Skeletal muscle tissue (tissue), 3 donors: ENCODE measurements at regions not wholly inside any gene's neighbourhood (a gene's known extent, or its start where the extent isn't known, plus 50 kb on each side); places are given as distances from the start of the nearest gene placed in this dataset.

ENCODE experiments used
- H3K27ac ChIP-seq: one replicate; pipeline ENCODE4 v1.7.0; 2013; ENCODE audit warnings: mild to moderate bottlenecking, low read depth, low read length, inconsistent platforms
- H3K27me3 ChIP-seq, 3 donors: one replicate each; pipeline ENCODE4 v1.7.0; 2013; ENCODE audit warnings: low read length in 3 of 3; ENCODE audit not compliant: control insufficient read depth in 3 of 3, insufficient read depth in 3 of 3
- H3K36me3 ChIP-seq, 3 donors: one replicate each; pipeline ENCODE4 v1.7.0; 2013; ENCODE audit warnings: low read length in 3 of 3; ENCODE audit not compliant: control insufficient read depth in 3 of 3, insufficient read depth in 3 of 3
- H3K4me1 ChIP-seq, 3 donors: one replicate each; pipeline ENCODE4 v1.7.0; 2013; ENCODE audit warnings: low read length in 3 of 3, mild to moderate bottlenecking in 3 of 3; ENCODE audit not compliant: control insufficient read depth in 3 of 3, insufficient read depth in 3 of 3
- H3K4me3 ChIP-seq, 3 donors: one replicate each; pipeline ENCODE4 v1.7.0; 2013; ENCODE audit warnings: low read length in 3 of 3
- H3K9ac ChIP-seq, 3 donors: one replicate each; pipeline ENCODE4 v1.7.0; 2013; ENCODE audit warnings: low read length in 3 of 3, mild to moderate bottlenecking in 3 of 3, moderate library complexity in 2 of 3, low read depth in 1 of 3
- H3K9me3 ChIP-seq, 3 donors: one replicate each; pipeline ENCODE4 v1.7.0; 2013; ENCODE audit warnings: low read length in 3 of 3; ENCODE audit not compliant: control insufficient read depth in 3 of 3
- donor health status: Osteomylitis.

- H3K9me3 ChIP-seq, result peaks cover 0 to 2% (median 0%) of the 10 kb centered on the region in 3 donors
- H3K4me1 ChIP-seq, result peaks cover 0 to 3% (median 0%) of the 10 kb centered on the region in 3 donors
- H3K9ac ChIP-seq, result no peak overlapping the region
- H3K4me3 ChIP-seq, result no peak overlapping the region
- H3K27me3 ChIP-seq, result no peaks in the 10 kb centered on the region
- no peaks in the 10 kb centered on the region for H3K36me3 ChIP-seq
- H3K27ac ChIP-seq, result no peak overlapping the region
Observed at GRCh38 chr4:38585871-38586270, 78.1 kb upstream of the KLF3 start.

GRCh38 chr4:38587106-38587505 is 76.9 kb upstream of the KLF3 start:
- Histone ChIP-seq H3K27ac (no peak overlapping the region), H3K9ac (no peak overlapping the region), H3K9me3 (peaks cover 0 to 2% (median 0%) of the 10 kb centered on the region in 3 donors), H3K36me3 (no peaks in the 10 kb centered on the region), H3K27me3 (no peaks in the 10 kb centered on the region), H3K4me1 (peaks cover 0 to 3% (median 0%) of the 10 kb centered on the region in 3 donors), H3K4me3 (no peak overlapping the region)

- Histone ChIP-seq H3K27me3 (no peaks in the 10 kb centered on the region), H3K9me3 (peaks cover 0 to 2% (median 0%) of the 10 kb centered on the region in 3 donors), H3K4me3 (no peak overlapping the region), H3K9ac (no peak overlapping the region), H3K27ac (no peak overlapping the region), H3K36me3 (no peaks in the 10 kb centered on the region), H3K4me1 (no peaks in the 10 kb centered on the region)
Observed at GRCh38 chr4:38590046-38590445, 74.0 kb upstream of the KLF3 start.

GRCh38 chr4:38591617-38592337 is 72.2 kb upstream of the KLF3 start:
- Histone ChIP-seq H3K9ac (no peak overlapping the region), H3K36me3 (no peaks in the 10 kb centered on the region), H3K9me3 (peaks cover 0 to 2% (median 0%) of the 10 kb centered on the region in 3 donors), H3K4me3 (no peak overlapping the region), H3K27me3 (no peaks in the 10 kb centered on the region), H3K27ac (no peak overlapping the region), H3K4me1 (no peaks in the 10 kb centered on the region)

GRCh38 chr4:38598489-38598888 is 65.5 kb upstream of the KLF3 start:
- Histone ChIP-seq H3K4me1 (peaks cover 0 to 11% (median 4%) of the 10 kb centered on the region in 3 donors), H3K9ac (no peak overlapping the region), H3K27me3 (no peaks in the 10 kb centered on the region), H3K4me3 (no peak overlapping the region), H3K27ac (no peak overlapping the region), H3K36me3 (no peaks in the 10 kb centered on the region), H3K9me3 (no peaks in the 10 kb centered on the region)

GRCh38 chr4:38600575-38600974 is 63.4 kb upstream of the KLF3 start:
- Histone ChIP-seq H3K27ac (no peak overlapping the region), H3K9ac (no peak overlapping the region), H3K4me1 (peaks cover 0 to 11% (median 4%) of the 10 kb centered on the region in 3 donors)

GRCh38 chr4:38601244-38601915 is 62.6 kb upstream of the KLF3 start:
- H3K27me3 ChIP-seq, result no peaks in the 10 kb centered on the region

More at GRCh38 chr4:38600575-38600974, 63.4 kb upstream of the KLF3 start:
- Histone ChIP-seq H3K36me3 (no peaks in the 10 kb centered on the region), H3K4me3 (no peak overlapping the region), H3K27me3 (no peaks in the 10 kb centered on the region), H3K9me3 (no peaks in the 10 kb centered on the region)

GRCh38 chr4:38601916-38602291 is 62.1 kb upstream of the KLF3 start:
- no peak overlapping the region for H3K4me3 ChIP-seq
- no peaks in the 10 kb centered on the region for H3K9me3 ChIP-seq
- H3K27ac ChIP-seq, result no peak overlapping the region
- no peaks in the 10 kb centered on the region for H3K36me3 ChIP-seq
- no peak overlapping the region for H3K9ac ChIP-seq
- H3K27me3 ChIP-seq, result no peaks in the 10 kb centered on the region
- peaks cover 8 to 23% (median 14%) of the 10 kb centered on the region in 3 donors for H3K4me1 ChIP-seq

More at GRCh38 chr4:38601244-38601915, 62.6 kb upstream of the KLF3 start:
- H3K4me1 ChIP-seq, result peaks cover 8 to 19% (median 12%) of the 10 kb centered on the region in 3 donors
- H3K27ac ChIP-seq, result no peak overlapping the region
- H3K9me3 ChIP-seq, result no peaks in the 10 kb centered on the region
- H3K9ac ChIP-seq, result no peak overlapping the region
- no peaks in the 10 kb centered on the region for H3K36me3 ChIP-seq
- no peak overlapping the region for H3K4me3 ChIP-seq

- no peak overlapping the region for H3K9ac ChIP-seq
- H3K36me3 ChIP-seq, result no peaks in the 10 kb centered on the region
- H3K27ac ChIP-seq, result no peak overlapping the region
- H3K4me3 ChIP-seq, result no peak overlapping the region
- no peaks in the 10 kb centered on the region for H3K27me3 ChIP-seq
- peaks cover 8 to 23% (median 14%) of the 10 kb centered on the region in 3 donors for H3K4me1 ChIP-seq
- no peaks in the 10 kb centered on the region for H3K9me3 ChIP-seq
Observed at GRCh38 chr4:38603652-38604051, 60.3 kb upstream of the KLF3 start.

- Histone ChIP-seq H3K9me3 (no peaks in the 10 kb centered on the region), H3K9ac (no peak overlapping the region), H3K27ac (no peak overlapping the region), H3K4me1 (peaks cover 8 to 23% (median 14%) of the 10 kb centered on the region in 3 donors), H3K36me3 (no peaks in the 10 kb centered on the region), H3K4me3 (no peak overlapping the region), H3K27me3 (no peaks in the 10 kb centered on the region)
Observed at GRCh38 chr4:38605181-38605752, 58.7 kb upstream of the KLF3 start.
